Superior temporal gyrus (tissue), 1 donor: ENCODE measurements at regions not wholly inside any gene's neighbourhood (a gene's known extent, or its start where the extent isn't known, plus 50 kb on each side); places are given as distances from the start of the nearest gene placed in this dataset.

Experiments
- DNase-seq: peaks from one replicate; pipeline ENCODE4 v3.0.0-alpha.2; 2016; ENCODE audit errors: extremely low spot score

- DNase-seq: no peak
Observed at GRCh38 chr7:142409471-142409870, 151.6 kb upstream of the PRSS58 start.

- DNase-seq: no peak
Observed at GRCh38 chr7:142408794-142409193, 150.9 kb upstream of the PRSS58 start.

GRCh38 chr7:142407939-142408570 lies 150.2 kb upstream of the PRSS58 start:
- no peak for DNase-seq

GRCh38 chr7:142405122-142405765 lies 147.4 kb upstream of the PRSS58 start:
- DNase-seq: no peak

GRCh38 chr7:142401951-142402350 lies 144.1 kb upstream of the PRSS58 start:
- no peak for DNase-seq

GRCh38 chr7:142400042-142400533 lies 142.2 kb upstream of the PRSS58 start:
- DNase-seq: no peak

GRCh38 chr7:142391191-142391992 lies 133.5 kb upstream of the PRSS58 start:
- DNase-seq: peak; percentile 54

GRCh38 chr7:142389544-142389943 lies 131.7 kb upstream of the PRSS58 start:
- no peak for DNase-seq

GRCh38 chr7:142385491-142386340 lies 127.9 kb upstream of the PRSS58 start:
- DNase-seq: peak; percentile 81

GRCh38 chr7:142384493-142384922 lies 126.7 kb upstream of the PRSS58 start:
- no peak for DNase-seq

GRCh38 chr7:142383841-142384492 lies 126.1 kb upstream of the PRSS58 start:
- no peak for DNase-seq

GRCh38 chr7:142381727-142382390 lies 124.0 kb upstream of the PRSS58 start:
- DNase-seq: no peak

GRCh38 chr7:142380069-142380468 lies 122.2 kb upstream of the PRSS58 start:
- DNase-seq: no peak

- no peak for DNase-seq
Observed at GRCh38 chr7:142379201-142379885, 121.5 kb upstream of the PRSS58 start.

GRCh38 chr7:142377567-142377966 lies 119.7 kb upstream of the PRSS58 start:
- DNase-seq: no peak

GRCh38 chr7:142376356-142376997 lies 118.6 kb upstream of the PRSS58 start:
- DNase-seq: no peak

- no peak for DNase-seq
Observed at GRCh38 chr7:142375710-142376313, 118.0 kb upstream of the PRSS58 start.

GRCh38 chr7:142372727-142373126 lies 114.9 kb upstream of the PRSS58 start:
- no peak for DNase-seq
